ENCODE measurements at regions not wholly inside any gene's neighbourhood (a gene's known extent, or its start where the extent isn't known, plus 50 kb on each side); places are given as distances from the start of the nearest gene placed in this dataset.

GRCh38 chr10:84848967-84849366 is 520.6 kb downstream of the CCSER2 start:
- no peaks in the 10 kb centered on the region for H3K36me3 Mint-ChIP-seq (ENCODE audit: low read depth)
- Histone ChIP-seq H3K4me3 (no peak overlapping the region), H3K4me2 (no peak overlapping the region), H3K4me1 (ENCODE audit: insufficient read depth) (no peaks in the 10 kb centered on the region), H3K79me2 (replicated peaks; ENCODE audit: insufficient read depth) (no peaks in the 10 kb centered on the region), H4K20me1 (replicated peaks; ENCODE audit: insufficient read depth) (no peaks in the 10 kb centered on the region), H3K36me3 (ENCODE audit: insufficient read depth) (no peaks in the 10 kb centered on the region), H3K27me3 (ENCODE audit: insufficient read depth) (no peaks in the 10 kb centered on the region), H2AFZ (no peak overlapping the region), H3K9me2 (ENCODE audit: insufficient read depth) (no peaks in the 10 kb centered on the region), H3F3A (replicated peaks; ENCODE audit: low read depth) (no peaks in the 10 kb centered on the region), H3K27ac (ENCODE audit: low read depth) (no peak overlapping the region)
- TF ChIP-seq EZH2 (IDR thresholded peaks at IDR 0.05; ENCODE audit: low read depth, unreplicated experiment): no peak
- TF ChIP-seq, protein P1, sequence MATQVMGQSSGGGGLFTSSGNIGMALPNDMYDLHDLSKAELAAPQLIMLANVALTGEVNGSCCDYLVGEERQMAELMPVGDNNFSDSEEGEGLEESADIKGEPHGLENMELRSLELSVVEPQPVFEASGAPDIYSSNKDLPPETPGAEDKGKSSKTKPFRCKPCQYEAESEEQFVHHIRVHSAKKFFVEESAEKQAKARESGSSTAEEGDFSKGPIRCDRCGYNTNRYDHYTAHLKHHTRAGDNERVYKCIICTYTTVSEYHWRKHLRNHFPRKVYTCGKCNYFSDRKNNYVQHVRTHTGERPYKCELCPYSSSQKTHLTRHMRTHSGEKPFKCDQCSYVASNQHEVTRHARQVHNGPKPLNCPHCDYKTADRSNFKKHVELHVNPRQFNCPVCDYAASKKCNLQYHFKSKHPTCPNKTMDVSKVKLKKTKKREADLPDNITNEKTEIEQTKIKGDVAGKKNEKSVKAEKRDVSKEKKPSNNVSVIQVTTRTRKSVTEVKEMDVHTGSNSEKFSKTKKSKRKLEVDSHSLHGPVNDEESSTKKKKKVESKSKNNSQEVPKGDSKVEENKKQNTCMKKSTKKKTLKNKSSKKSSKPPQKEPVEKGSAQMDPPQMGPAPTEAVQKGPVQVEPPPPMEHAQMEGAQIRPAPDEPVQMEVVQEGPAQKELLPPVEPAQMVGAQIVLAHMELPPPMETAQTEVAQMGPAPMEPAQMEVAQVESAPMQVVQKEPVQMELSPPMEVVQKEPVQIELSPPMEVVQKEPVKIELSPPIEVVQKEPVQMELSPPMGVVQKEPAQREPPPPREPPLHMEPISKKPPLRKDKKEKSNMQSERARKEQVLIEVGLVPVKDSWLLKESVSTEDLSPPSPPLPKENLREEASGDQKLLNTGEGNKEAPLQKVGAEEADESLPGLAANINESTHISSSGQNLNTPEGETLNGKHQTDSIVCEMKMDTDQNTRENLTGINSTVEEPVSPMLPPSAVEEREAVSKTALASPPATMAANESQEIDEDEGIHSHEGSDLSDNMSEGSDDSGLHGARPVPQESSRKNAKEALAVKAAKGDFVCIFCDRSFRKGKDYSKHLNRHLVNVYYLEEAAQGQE (IDR thresholded peaks at IDR 0.05; ENCODE audit: unreplicated experiment): no peak
- TF ChIP-seq STAT1 (IDR thresholded peaks at IDR 0.05; ENCODE audit: unreplicated experiment): no peak
- TF ChIP-seq ZNF114 (CRISPR knock-in tag; IDR thresholded peaks at IDR 0.05): no peak
- TF ChIP-seq JUNB (IDR thresholded peaks at IDR 0.05; ENCODE audit: unreplicated experiment): no peak
- TF ChIP-seq EZH2phosphoT487 (IDR thresholded peaks at IDR 0.05; ENCODE audit: unreplicated experiment): no peak
- TF ChIP-seq, protein P2, sequence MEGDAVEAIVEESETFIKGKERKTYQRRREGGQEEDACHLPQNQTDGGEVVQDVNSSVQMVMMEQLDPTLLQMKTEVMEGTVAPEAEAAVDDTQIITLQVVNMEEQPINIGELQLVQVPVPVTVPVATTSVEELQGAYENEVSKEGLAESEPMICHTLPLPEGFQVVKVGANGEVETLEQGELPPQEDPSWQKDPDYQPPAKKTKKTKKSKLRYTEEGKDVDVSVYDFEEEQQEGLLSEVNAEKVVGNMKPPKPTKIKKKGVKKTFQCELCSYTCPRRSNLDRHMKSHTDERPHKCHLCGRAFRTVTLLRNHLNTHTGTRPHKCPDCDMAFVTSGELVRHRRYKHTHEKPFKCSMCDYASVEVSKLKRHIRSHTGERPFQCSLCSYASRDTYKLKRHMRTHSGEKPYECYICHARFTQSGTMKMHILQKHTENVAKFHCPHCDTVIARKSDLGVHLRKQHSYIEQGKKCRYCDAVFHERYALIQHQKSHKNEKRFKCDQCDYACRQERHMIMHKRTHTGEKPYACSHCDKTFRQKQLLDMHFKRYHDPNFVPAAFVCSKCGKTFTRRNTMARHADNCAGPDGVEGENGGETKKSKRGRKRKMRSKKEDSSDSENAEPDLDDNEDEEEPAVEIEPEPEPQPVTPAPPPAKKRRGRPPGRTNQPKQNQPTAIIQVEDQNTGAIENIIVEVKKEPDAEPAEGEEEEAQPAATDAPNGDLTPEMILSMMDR (conservative IDR thresholded peaks at IDR 0.05; ENCODE audit: low read depth in 2 of 2): no peak
- TF ChIP-seq POLR2AphosphoS5 (IDR thresholded peaks at IDR 0.05; ENCODE audit: low read depth): no peak
- TF ChIP-seq, protein P3, sequence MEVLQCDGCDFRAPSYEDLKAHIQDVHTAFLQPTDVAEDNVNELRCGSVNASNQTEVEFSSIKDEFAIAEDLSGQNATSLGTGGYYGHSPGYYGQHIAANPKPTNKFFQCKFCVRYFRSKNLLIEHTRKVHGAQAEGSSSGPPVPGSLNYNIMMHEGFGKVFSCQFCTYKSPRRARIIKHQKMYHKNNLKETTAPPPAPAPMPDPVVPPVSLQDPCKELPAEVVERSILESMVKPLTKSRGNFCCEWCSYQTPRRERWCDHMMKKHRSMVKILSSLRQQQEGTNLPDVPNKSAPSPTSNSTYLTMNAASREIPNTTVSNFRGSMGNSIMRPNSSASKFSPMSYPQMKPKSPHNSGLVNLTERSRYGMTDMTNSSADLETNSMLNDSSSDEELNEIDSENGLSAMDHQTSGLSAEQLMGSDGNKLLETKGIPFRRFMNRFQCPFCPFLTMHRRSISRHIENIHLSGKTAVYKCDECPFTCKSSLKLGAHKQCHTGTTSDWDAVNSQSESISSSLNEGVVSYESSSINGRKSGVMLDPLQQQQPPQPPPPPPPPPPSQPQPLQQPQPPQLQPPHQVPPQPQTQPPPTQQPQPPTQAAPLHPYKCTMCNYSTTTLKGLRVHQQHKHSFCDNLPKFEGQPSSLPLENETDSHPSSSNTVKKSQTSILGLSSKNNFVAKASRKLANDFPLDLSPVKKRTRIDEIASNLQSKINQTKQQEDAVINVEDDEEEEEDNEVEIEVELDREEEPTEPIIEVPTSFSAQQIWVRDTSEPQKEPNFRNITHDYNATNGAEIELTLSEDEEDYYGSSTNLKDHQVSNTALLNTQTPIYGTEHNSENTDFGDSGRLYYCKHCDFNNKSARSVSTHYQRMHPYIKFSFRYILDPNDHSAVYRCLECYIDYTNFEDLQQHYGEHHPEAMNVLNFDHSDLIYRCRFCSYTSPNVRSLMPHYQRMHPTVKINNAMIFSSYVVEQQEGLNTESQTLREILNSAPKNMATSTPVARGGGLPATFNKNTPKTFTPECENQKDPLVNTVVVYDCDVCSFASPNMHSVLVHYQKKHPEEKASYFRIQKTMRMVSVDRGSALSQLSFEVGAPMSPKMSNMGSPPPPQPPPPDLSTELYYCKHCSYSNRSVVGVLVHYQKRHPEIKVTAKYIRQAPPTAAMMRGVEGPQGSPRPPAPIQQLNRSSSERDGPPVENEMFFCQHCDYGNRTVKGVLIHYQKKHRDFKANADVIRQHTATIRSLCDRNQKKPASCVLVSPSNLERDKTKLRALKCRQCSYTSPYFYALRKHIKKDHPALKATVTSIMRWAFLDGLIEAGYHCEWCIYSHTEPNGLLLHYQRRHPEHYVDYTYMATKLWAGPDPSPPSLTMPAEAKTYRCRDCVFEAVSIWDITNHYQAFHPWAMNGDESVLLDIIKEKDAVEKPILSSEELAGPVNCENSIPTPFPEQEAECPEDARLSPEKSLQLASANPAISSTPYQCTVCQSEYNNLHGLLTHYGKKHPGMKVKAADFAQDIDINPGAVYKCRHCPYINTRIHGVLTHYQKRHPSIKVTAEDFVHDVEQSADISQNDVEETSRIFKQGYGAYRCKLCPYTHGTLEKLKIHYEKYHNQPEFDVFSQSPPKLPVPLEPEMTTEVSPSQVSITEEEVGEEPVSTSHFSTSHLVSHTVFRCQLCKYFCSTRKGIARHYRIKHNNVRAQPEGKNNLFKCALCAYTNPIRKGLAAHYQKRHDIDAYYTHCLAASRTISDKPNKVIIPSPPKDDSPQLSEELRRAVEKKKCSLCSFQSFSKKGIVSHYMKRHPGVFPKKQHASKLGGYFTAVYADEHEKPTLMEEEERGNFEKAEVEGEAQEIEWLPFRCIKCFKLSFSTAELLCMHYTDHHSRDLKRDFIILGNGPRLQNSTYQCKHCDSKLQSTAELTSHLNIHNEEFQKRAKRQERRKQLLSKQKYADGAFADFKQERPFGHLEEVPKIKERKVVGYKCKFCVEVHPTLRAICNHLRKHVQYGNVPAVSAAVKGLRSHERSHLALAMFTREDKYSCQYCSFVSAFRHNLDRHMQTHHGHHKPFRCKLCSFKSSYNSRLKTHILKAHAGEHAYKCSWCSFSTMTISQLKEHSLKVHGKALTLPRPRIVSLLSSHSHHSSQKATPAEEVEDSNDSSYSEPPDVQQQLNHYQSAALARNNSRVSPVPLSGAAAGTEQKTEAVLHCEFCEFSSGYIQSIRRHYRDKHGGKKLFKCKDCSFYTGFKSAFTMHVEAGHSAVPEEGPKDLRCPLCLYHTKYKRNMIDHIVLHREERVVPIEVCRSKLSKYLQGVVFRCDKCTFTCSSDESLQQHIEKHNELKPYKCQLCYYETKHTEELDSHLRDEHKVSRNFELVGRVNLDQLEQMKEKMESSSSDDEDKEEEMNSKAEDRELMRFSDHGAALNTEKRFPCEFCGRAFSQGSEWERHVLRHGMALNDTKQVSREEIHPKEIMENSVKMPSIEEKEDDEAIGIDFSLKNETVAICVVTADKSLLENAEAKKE (CRISPR knock-in tag; IDR thresholded peaks at IDR 0.05): no peak
- TF ChIP-seq NANOG (IDR thresholded peaks at IDR 0.05; ENCODE audit: borderline replicate concordance): no peak
- TF ChIP-seq CREB1 (CRISPR knock-in tag; IDR thresholded peaks at IDR 0.05; ENCODE audit: low read depth): no peak
- TF ChIP-seq ZNF331 (CRISPR knock-in tag; IDR thresholded peaks at IDR 0.05; ENCODE audit: low read depth): no peak
- TF ChIP-seq ETS1 (IDR thresholded peaks at IDR 0.05): no peak
- H3K9me3 Mint-ChIP-seq: no peaks in the 10 kb centered on the region
- peaks cover 8% of the 10 kb centered on the region; the same call in 2 of the 3 replicates for H3K4me1 Mint-ChIP-seq
- H3K27ac Mint-ChIP-seq: no peak overlapping the region
- no peak overlapping the region for H3K4me3 Mint-ChIP-seq
- ATAC-seq (no peak), DNase-seq (ENCODE audit: low spot score) (no peak)
- no peaks in the 10 kb centered on the region for H3K27me3 Mint-ChIP-seq (ENCODE audit: insufficient read depth, low read depth, poor library complexity)

Measured in GM23338 (cell line).